OCI-LY7 (cell line): ENCODE measurements at regions not wholly inside any gene's neighbourhood (a gene's known extent, or its start where the extent isn't known, plus 50 kb on each side); places are given as distances from the start of the nearest gene placed in this dataset.

ENCODE experiments used
- BruUV-seq: library from RNA; stranded (reverse); fragments of 400-500 nt; replicated peaks from 2 replicates; lab custom pipeline; 2021; lab: Mats Ljungman, UMichigan
- CTCF ChIA-PET: fragments of 300-600 bp; sonication (Branson Sonifier 250); formaldehyde crosslinking; loops from one replicate; lab custom pipeline; 2022; ENCODE audit warnings: antibody characterized with exemption; ENCODE audit not compliant: unreplicated experiment; lab: Charles Lee
- POLR2A ChIA-PET: fragments of 300-600 bp; sonication (Branson Sonifier 250); formaldehyde crosslinking; loops from one replicate; lab custom pipeline; 2022; ENCODE audit warnings: antibody characterized with exemption; lab: Charles Lee
- DNase-seq: peaks from one replicate; pipeline ENCODE4 v3.0.0-alpha.2; 2015; ENCODE audit warnings: low spot score
- H2AFZ ChIP-seq: fragments of 200-600 bp; sonication (generic), shearing (Covaris generic); 2 replicates; pipeline ENCODE4 v1.6.1; 2014; ENCODE audit warnings: mild to moderate bottlenecking, antibody characterized with exemption, low read length, moderate library complexity
- H3K27ac ChIP-seq: fragments of 200-600 bp; sonication (generic); 2 replicates; pipeline ENCODE4 v1.5.1; 2014; ENCODE audit warnings: mixed run types, low read depth, mild to moderate bottlenecking, moderate library complexity, low read length, inconsistent platforms; ENCODE audit not compliant: poor library complexity, severe bottlenecking
- H3K36me3 ChIP-seq: fragments of 200-600 bp; sonication (generic); 2 replicates; pipeline ENCODE4 v1.6.1; 2014; ENCODE audit warnings: mild to moderate bottlenecking, antibody characterized with exemption, low read length, moderate library complexity, mixed read lengths; ENCODE audit not compliant: insufficient read depth
- H3K4me1 ChIP-seq: fragments of 200-600 bp; sonication (generic); 2 replicates; pipeline ENCODE4 v1.5.1; 2014; ENCODE audit warnings: mild to moderate bottlenecking, low read length; ENCODE audit not compliant: insufficient read depth, poor library complexity, severe bottlenecking
- H3K4me2 ChIP-seq: fragments of 200-600 bp; sonication (generic); 2 replicates; pipeline ENCODE4 v1.6.1; 2014; ENCODE audit warnings: mild to moderate bottlenecking, low read length
- H3K4me3 ChIP-seq: fragments of 200-600 bp; sonication (generic); 2 replicates; pipeline ENCODE4 v1.5.1; 2014; ENCODE audit warnings: mild to moderate bottlenecking, low read depth, low read length; ENCODE audit not compliant: poor library complexity, severe bottlenecking
- H3K79me2 ChIP-seq: fragments of 200-600 bp; sonication (generic); 2 replicates; pipeline ENCODE4 v1.6.1; 2016; ENCODE audit warnings: low read depth, mild to moderate bottlenecking, low read length, moderate library complexity, mixed read lengths; ENCODE audit not compliant: insufficient read depth
- H3K9me2 ChIP-seq: fragments of 200-600 bp; sonication (generic); 2 replicates; pipeline ENCODE4 v1.6.1; 2016; ENCODE audit warnings: mild to moderate bottlenecking, low read length, mixed read lengths; ENCODE audit not compliant: insufficient read depth
- H3K9me3 ChIP-seq: fragments of 200-600 bp; sonication (generic); 2 replicates; pipeline ENCODE4 v1.6.1; 2014; ENCODE audit warnings: mild to moderate bottlenecking, mixed run types, low read length, mixed read lengths
- H4K20me1 ChIP-seq: fragments of 200-600 bp; sonication (generic); 2 replicates; pipeline ENCODE4 v1.6.1; 2014; ENCODE audit warnings: mild to moderate bottlenecking, antibody characterized with exemption, low read length, moderate library complexity, mixed read lengths; ENCODE audit not compliant: insufficient read depth
- EZH2phosphoT487 ChIP-seq: fragments of 200-600 bp; sonication (generic); IDR thresholded peaks from 2 replicates; pipeline ENCODE4 v1.6.1; 2018; ENCODE audit warnings: low read depth, borderline replicate concordance, mild to moderate bottlenecking, mixed run types, antibody characterized with exemption, low read length, moderate library complexity, mixed read lengths
- intact Hi-C: fragments of 100-400 bp; cut with micrococcal nuclease; formaldehyde crosslinking; loops from one replicate; pipeline ENCODE4 v1.10.0; 2022; ENCODE audit not compliant: unreplicated experiment
- TF ChIP-seq, protein P1 (sequence below): fragments of 200-600 bp; sonication (generic); conservative IDR thresholded peaks from 2 replicates; pipeline ENCODE4 v1.5.1; 2014; ENCODE audit warnings: mild to moderate bottlenecking, antibody characterized with exemption, low read length, moderate library complexity, mixed read lengths

DNA sequence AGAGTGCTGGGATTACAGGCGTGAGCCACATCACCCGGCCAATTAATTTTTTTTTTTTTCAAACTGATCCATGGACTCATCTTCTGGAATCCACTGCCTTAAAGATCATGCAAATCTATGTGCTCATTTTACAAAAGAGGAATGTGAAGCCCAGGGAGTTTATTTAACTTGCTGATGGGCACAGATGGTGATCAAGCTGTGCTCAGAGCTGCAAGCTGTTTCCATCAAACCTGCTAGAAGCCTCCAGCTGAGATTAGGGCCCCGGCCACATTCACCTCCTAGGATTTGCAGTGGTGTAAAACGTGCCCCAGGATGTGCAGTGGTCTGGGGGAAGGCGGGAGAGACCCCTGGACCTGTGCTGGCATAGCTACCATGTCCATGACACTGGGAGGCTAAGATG lies 56.1 kb upstream of the TUT7 start:
- CTCF ChIA-PET, result no interaction called here
- no TSS peak for BruUV-seq
- intact Hi-C loops, result no loop called here
- no peaks in the 10 kb centered on the region for H3K36me3 ChIP-seq
- no peak for DNase-seq
- H2AFZ ChIP-seq, result no peak overlapping the region
- H3K9me2 ChIP-seq, result no peaks in the 10 kb centered on the region
- POLR2A ChIA-PET, result no interaction called here
- TF ChIP-seq, protein P1, sequence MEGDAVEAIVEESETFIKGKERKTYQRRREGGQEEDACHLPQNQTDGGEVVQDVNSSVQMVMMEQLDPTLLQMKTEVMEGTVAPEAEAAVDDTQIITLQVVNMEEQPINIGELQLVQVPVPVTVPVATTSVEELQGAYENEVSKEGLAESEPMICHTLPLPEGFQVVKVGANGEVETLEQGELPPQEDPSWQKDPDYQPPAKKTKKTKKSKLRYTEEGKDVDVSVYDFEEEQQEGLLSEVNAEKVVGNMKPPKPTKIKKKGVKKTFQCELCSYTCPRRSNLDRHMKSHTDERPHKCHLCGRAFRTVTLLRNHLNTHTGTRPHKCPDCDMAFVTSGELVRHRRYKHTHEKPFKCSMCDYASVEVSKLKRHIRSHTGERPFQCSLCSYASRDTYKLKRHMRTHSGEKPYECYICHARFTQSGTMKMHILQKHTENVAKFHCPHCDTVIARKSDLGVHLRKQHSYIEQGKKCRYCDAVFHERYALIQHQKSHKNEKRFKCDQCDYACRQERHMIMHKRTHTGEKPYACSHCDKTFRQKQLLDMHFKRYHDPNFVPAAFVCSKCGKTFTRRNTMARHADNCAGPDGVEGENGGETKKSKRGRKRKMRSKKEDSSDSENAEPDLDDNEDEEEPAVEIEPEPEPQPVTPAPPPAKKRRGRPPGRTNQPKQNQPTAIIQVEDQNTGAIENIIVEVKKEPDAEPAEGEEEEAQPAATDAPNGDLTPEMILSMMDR, result no peak
- TF ChIP-seq EZH2phosphoT487, result no peak
- H3K4me2 ChIP-seq, result no peak overlapping the region
- H3K4me3 ChIP-seq, result no peak overlapping the region
- H3K4me1 ChIP-seq, result no peaks in the 10 kb centered on the region
- H3K79me2 ChIP-seq, result no peaks in the 10 kb centered on the region
- no peaks in the 10 kb centered on the region for H4K20me1 ChIP-seq
- no peak overlapping the region for H3K27ac ChIP-seq
- no peaks in the 10 kb centered on the region for H3K9me3 ChIP-seq

DNA sequence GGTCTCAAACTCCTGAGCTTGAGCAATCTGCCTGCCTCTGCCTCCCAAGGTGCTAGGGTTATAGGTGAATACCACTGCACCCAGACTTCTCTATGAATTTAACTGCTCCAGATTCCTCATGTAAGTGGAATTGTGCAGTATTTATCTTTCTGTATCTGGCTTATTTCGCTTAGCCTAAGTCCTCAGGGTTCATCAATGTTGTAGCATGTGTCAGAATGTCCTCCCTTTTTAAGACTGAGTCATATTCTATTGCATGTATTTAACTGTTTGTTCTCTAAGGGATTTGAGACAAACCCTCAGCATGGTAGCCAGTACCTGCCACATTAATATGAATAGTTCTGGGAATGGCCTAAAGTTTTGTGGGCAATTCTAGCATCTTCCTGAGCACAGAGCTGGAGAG lies 53.9 kb upstream of the TUT7 start:
- Histone ChIP-seq H3K9me2 (no peaks in the 10 kb centered on the region), H3K4me2 (no peak overlapping the region), H3K27ac (no peak overlapping the region), H4K20me1 (no peaks in the 10 kb centered on the region), H3K9me3 (no peaks in the 10 kb centered on the region), H3K79me2 (no peaks in the 10 kb centered on the region), H3K36me3 (no peaks in the 10 kb centered on the region), H3K4me3 (no peak overlapping the region), H2AFZ (no peak overlapping the region), H3K4me1 (no peaks in the 10 kb centered on the region)
- ChIA-PET CTCF (no interaction called here), POLR2A (no interaction called here)
- no TSS peak for BruUV-seq
- TF ChIP-seq, protein P1, result no peak
- TF ChIP-seq EZH2phosphoT487, result no peak
- DNase-seq, result no peak
- intact Hi-C loops, result no loop called here

DNA sequence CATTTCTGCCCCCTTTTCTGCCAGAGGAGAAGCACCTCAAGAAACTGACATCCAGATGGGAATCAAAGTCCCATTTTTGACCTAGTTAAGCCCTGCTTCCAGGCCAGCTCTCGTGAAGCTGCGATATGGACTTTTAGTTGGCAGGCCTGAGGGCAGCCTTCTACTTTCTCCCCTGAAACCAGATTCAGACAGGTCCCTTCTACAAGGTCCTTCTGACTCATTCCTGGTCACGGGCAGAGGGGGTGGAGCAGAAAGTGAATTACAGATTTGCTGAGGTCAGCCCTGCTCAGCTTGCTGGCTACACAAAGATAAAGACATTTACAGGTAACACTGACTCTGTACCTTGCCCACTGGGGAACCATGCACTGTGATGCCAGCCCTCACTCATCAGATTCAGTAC lies 52.8 kb upstream of the TUT7 start:
- Histone ChIP-seq H3K79me2 (no peaks in the 10 kb centered on the region), H3K9me3 (no peaks in the 10 kb centered on the region), H3K4me2 (no peak overlapping the region), H3K4me1 (no peaks in the 10 kb centered on the region), H3K9me2 (no peaks in the 10 kb centered on the region), H3K27ac (no peak overlapping the region), H3K4me3 (no peak overlapping the region), H4K20me1 (no peaks in the 10 kb centered on the region), H3K36me3 (no peaks in the 10 kb centered on the region), H2AFZ (no peak overlapping the region)
- no peak for DNase-seq
- POLR2A ChIA-PET, result no interaction called here
- TF ChIP-seq EZH2phosphoT487, result no peak
- TF ChIP-seq, protein P1, result no peak
- no TSS peak for BruUV-seq
- intact Hi-C loops, result no loop called here
- CTCF ChIA-PET, result no interaction called here
